NCI-H2081 (cell line): ENCODE measurements at regions not wholly inside any gene's neighbourhood (a gene's known extent, or its start where the extent isn't known, plus 50 kb on each side); places are given as distances from the start of the nearest gene placed in this dataset.
"Not testable (repeated sequence)": the region's sequence is repeated elsewhere in the genome, so short reads cannot be mapped to it uniquely, and the experiment has no call there.

ENCODE experiments used
- DNase-seq, 2 experiments: peaks; one replicate each; lab custom pipeline; 2025; lab: John Stamatoyannopoulos, UW

- not testable (repeated sequence) for DNase-seq
Measured at GRCh38 chr15:44849701-44850403, 106.6 kb upstream of the TERB2 start.

GRCh38 chr15:44853304-44853950, 103.1 kb upstream of the TERB2 start:
- DNase-seq = peak; percentile 38 to 40

- DNase-seq = not testable (repeated sequence)
Measured at GRCh38 chr15:44854696-44855095, 101.8 kb upstream of the TERB2 start.

GRCh38 chr15:44856284-44856683, 100.2 kb upstream of the TERB2 start:
- not testable (repeated sequence) for DNase-seq

GRCh38 chr15:44857164-44857710, 99.2 kb upstream of the TERB2 start:
- not testable (repeated sequence) for DNase-seq

GRCh38 chr15:44859088-44859487, 97.4 kb upstream of the TERB2 start:
- DNase-seq = not testable (repeated sequence)

- DNase-seq = not testable (repeated sequence)
Measured at GRCh38 chr15:44860168-44860567, 96.3 kb upstream of the TERB2 start.

GRCh38 chr15:44861439-44861910, 95.0 kb upstream of the TERB2 start:
- DNase-seq = no peak

GRCh38 chr15:44861917-44862316, 94.6 kb upstream of the TERB2 start:
- no peak for DNase-seq

GRCh38 chr15:44862866-44863265, 93.6 kb upstream of the TERB2 start:
- DNase-seq = not testable (repeated sequence)

GRCh38 chr15:44868100-44868499, 88.4 kb upstream of the TERB2 start:
- not testable (repeated sequence) for DNase-seq

- not testable (repeated sequence) for DNase-seq
Measured at GRCh38 chr15:44870125-44870524, 86.4 kb upstream of the TERB2 start.

- no peak for DNase-seq
Measured at GRCh38 chr15:44873103-44873502, 83.4 kb upstream of the TERB2 start.

GRCh38 chr15:44879066-44879465, 77.4 kb upstream of the TERB2 start:
- no peak for DNase-seq

GRCh38 chr15:44882499-44882968, 74.0 kb upstream of the TERB2 start:
- no peak for DNase-seq

- DNase-seq = no peak
Measured at GRCh38 chr15:44883199-44883877, 73.1 kb upstream of the TERB2 start.

GRCh38 chr15:44898890-44899651, 57.4 kb upstream of the TERB2 start:
- DNase-seq = not testable (repeated sequence)

GRCh38 chr15:44899775-44900174, 56.7 kb upstream of the TERB2 start:
- DNase-seq = not testable (repeated sequence)

- DNase-seq = not testable (repeated sequence)
Measured at GRCh38 chr15:44900796-44901195, 55.7 kb upstream of the TERB2 start.

- not testable (repeated sequence) for DNase-seq
Measured at GRCh38 chr15:44903281-44903680, 53.2 kb upstream of the TERB2 start.

- DNase-seq = not testable (repeated sequence)
Measured at GRCh38 chr15:44904651-44905340, 51.7 kb upstream of the TERB2 start.
